GM19452 (cell line): ENCODE measurements at regions not wholly inside any gene's neighbourhood (a gene's known extent, or its start where the extent isn't known, plus 50 kb on each side); places are given as distances from the start of the nearest gene placed in this dataset.
"Not testable (repeated sequence)": the region's sequence is repeated elsewhere in the genome, so short reads cannot be mapped to it uniquely, and the experiment has no call there.

Experiments
- ATAC-seq: cut with Tn5 transposase; IDR thresholded peaks from one replicate; pipeline ENCODE4 v1.9.1; 2021; ENCODE audit not compliant: unreplicated experiment

DNA sequence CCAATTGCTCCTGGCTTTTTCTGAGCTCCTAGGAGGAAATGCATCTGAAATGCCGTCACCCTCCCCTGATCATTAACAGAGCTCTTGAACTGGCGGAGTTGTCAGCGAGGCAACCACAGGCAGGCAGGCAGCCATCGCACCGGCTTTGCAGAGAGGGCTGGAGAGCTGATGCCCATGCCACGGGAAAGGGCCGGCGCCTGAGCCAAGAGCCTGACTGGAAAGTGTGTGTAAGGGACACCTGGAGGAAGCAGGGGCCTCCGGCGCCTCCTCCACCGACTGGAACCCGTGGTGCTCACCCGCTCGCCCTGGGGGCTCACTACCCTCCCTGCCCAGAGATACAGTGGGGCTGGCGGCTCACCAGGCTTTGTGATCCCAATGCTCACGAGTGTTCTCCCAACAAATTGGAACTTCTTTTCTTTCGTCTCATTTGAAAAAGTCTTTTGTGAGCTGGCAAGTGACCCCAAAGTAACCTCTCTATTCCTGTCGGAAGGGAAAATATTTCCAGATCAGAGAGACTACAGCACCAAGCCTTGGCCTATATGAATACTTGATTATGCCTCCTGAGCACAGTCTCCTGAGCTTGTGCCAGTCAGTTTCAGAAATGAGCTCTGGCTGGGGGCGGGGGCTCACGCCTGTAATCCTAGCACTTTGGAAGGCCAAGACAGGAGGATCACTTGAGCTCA, 97.7 kb upstream of the SLC25A33 start:
- ATAC-seq: no peak

DNA sequence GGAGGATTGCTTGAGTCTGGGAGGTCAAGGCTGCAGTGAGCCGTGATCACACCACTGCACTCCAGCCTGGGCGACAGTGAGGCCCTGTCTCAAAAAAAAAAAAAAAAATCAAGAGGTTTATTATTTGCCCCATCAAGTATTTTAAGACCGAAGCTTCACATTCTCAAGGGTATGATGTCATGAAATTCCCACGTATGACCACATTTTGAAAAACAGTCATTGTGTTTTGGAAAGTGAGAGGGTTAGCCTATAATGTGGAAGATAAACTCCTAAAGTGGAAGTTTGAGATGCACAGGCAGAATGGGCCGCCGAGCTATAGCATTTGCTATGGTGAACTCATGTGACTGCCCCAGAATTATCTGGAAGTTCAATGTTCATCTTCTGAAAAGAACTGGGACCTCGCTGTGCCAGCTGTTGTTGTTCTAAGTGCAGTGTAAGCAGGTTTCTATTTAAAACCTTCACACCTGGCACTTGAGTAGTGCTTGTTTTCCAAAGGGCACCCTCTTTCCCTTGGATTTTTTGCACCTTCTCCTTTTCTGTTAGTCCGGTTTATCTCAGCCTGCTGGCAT, 96.9 kb upstream of the SLC25A33 start:
- no peak for ATAC-seq

DNA sequence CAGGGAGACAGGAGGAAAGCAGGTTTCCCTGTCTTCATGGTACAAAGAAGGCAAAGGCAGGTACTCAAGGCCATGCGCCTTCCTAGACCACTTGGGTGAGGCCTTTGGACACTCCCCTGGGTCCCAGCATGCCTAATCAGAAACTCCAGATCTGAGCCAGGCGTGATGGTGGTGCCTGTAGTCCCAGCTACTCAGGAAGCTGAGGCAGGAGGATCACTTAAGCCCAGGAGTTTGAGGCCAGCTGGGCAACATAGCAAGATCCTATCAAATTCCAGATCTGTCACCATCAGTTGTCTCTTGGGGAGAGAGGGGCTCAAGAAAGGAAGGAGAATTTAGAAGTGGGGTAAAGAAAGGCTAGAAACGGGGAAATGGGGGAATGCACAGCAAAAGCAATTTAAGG, 96.3 kb upstream of the SLC25A33 start:
- no peak for ATAC-seq

DNA sequence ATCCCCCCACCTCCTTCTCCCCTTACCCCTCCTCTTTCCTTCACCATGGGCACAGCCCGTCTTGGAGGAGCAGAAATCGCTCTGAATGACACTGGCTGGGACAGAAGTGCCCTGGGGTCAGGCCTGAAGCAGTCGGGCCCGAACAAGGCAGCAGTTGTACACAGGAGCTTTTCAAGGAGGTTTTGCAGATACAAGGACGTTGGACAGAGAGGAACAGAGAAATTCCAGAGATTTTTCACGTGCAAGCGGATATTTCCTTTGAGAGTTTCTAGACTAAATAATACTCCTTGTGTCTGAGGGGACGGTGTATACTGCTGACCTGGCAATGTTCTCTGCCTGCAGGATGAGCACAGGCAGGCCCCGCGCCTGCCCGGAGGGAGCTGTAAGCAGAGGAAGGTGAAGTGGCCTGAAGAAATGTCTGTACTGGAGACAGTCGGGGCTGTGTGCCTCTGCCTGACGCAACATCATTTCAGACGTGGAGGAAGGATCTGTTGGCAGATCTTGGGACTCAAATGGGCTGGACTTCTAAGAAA, 95.3 kb upstream of the SLC25A33 start:
- no peak for ATAC-seq

DNA sequence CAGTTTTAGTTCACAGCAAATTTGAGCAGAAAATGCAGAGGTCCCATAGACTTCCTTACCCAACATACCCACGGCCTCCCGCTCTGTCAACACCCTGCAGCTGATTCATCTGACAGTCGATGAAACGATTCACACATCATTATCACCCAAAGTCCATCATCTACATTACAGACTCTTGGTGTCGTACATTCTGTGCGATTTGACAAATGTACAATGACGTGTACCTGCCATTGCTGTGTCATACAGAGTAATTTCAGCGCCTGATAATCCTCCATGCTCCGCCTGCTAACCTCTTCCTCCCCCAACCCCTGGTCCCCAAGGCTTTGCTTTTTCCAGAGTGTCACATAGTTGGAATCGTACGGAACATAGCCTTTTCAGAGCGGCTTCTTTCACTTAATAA, 94.7 kb upstream of the SLC25A33 start:
- no peak for ATAC-seq

DNA sequence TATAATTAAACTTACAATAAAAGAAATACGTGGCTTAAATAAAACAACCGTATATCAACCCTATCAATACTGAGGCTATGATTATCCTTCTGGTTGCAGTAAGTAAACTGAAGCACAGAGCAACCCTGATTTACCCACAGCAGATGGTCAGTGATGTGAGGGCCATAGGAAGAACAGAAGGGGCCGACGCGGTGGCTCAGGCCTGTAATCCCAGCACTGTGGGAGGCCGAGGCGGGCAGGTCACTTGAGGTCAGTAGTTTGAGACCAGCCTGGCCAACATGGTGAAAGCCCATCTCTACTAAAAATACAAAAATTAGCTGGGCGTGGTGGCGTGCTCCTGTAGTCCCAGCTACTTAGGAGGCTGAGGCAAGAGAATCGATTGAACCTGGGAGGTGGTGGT, 94.2 kb upstream of the SLC25A33 start:
- ATAC-seq: not testable (repeated sequence)

DNA sequence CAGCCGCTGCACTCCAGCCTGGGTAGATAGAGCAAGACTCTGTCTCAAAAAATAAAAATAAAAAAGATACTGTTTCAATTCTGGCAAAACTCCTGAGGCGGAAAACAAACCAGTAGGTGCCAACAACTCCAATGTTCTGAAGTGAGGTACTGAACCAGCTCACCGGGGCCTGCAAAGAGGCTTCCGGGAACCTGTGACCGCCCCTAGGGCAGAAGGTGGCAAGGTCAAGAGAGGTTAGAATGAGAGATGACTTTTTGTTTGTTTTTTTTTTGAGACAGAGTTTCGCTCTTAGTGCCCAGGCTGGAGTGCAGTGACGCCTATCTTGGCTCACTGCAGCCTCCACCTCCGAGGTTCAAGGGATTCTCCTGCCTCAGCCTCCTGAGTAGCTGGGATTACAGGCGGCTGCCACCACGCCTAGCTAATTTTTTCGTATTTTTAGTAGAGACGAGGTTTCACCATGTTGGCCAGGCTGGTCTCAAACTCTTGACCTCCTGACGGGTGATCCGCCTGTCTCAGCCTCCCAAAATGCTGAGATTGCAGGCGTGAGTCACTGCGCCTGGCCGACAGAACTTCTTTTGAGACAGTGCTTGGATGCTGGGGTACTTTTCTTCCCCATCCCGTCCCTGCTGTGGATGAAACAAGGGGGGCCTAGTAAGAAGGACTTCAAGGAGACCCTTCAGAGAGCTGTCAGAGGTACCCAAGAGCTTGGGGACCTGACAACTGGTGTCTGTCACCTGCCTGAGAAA, 91.9 kb upstream of the SLC25A33 start:
- ATAC-seq: no peak

DNA sequence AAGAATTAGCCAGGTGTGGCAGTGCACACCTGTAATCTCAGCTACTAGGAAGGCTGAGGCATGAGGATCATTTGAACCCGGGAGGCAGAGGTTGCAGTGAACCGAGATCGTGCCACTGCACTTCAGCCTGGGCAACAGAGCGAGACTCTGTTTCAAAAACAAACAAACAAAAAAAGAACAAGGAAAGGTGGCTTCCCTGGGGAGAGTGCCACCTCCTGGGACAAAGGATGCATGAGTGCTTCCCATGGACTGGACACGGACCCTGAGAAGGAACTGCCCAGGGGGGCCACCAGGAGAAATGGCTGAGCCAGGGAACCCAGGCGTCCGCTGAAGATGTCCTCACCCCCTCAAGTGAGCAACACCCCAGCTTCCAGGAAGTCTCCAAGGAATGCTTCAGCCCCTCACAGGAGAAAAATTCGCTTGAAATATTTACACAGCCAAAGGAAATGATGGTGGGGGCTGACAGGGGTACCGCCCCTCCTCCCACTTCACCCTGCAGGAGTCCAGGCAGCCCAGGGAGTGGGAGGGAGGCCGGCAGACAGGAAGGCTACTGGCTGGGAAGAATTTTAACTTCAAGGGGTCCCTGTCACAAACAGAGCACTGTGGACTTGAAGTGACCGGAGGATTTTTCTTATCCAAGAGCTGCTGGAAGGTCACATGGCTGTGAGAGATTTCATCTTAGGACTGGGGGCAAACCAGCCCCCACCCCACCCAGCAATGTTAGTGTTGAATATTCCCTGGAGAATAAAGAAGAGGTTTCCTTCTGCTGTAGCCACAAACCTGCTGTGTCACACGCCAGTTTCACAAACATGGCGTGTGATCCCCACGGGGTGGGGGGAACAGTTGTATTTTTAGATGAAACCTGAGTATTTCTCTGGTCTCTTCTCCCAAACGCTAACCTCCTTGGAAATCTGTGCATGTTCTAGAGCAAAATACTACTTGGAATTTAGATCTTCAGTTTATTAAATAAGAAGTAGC, 90.8 kb upstream of the SLC25A33 start:
- no peak for ATAC-seq

DNA sequence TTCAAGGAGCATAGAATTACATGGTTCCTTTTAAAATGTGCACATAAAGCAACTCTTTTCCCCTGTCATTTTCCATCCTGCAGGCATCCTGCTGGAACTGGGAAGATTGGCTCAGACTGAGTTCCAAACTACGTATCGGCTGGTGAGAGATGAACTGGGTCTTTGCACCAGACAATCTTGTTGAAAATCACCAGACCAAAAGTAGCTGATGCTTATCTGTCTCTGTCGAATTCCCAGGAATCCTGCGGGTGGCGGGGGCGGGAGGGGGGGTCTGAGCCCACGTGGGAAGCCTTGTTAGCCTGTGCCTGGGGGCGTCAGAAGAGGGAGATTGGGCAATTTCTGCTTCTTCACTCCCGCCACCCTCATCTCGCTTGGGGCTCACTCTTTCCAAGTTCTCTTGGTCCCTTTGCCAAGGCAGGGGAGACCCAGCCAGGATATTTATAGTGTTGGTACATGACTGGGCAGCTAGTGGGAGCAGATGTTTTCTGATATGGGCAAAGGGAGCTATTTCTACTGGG, 90.1 kb upstream of the SLC25A33 start:
- no peak for ATAC-seq

DNA sequence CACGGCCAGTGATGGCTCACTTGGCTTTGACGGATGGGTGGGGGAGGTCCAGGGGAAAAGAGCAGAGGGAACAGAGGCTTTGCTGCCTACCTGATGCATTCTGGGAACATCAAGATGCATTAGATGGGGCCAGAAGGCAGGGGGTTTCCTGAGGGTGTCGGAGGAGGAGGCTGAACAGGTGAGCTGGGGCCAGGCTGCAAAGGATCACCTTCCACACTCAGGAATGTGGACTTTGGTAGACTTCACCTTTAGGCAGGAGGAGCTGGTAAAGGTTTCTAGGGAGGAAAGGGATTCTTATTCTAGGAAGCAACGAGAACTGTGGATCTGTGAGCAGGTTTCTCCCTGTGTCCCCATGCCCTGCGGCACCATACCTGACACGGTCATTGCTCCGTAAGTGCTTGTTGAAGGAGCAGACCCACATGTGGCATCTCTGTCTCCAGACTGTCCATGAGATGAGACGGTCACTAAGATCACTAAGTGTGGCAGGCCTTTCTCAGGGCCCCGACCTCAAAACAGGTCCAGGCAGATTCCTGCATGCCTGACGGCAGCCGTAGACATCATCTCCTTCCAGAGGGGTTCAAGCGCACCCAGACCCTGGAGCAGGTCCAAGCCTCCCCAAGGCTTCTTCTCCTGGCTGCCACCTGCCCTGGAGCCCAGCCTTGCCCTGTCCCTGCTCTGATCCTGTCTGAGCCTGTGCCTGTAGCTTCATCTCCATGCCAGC, 89.1 kb upstream of the SLC25A33 start:
- ATAC-seq: no peak

DNA sequence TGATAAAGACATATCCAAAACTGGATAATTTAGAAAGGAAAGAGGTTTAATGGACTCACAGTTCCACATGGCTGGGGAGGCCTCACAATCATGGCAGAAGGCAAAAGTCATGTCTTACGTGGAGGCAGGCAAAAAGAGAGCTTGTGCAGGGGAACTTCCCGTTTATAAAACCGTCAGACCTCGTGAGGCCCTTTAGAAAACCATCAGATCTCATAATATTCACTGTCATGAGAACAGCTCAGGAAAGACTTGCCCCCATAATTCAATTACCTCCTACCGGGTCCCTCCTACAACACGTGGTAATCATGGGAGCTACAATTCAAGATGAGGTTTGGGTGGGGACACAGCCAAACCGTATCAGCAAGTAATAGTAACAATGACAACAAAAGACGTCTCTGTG, 88.2 kb upstream of the SLC25A33 start:
- no peak for ATAC-seq

DNA sequence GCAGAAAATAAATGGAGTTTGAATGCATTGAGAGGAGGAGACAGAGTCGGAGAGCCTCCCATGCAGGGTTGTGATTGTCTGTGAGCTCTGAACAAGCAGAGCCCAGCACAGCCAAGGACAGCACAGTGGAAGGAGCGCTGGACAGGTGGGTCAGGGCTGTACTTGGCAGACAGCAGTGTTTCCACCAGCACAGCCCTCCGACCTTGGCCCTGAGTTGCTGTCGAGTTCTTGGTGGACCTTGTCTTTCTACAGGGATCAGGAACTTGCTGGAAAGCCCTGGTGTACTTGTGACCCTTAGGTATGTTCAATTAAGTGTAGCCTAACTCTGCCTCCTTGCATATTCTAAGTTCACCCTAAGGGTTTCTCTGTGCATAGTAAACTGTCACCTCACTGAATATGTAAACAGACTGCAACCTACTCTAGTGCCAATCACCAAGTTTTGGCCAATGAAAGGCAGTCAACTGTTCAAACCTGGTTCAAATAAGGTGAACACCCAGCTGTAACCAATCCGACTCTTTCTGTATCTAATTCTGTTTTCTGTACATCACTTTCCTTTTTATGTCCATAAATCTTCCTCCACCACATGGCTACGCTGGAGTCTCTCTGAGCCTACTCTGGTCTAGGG, 86.6 kb upstream of the SLC25A33 start:
- ATAC-seq: no peak

DNA sequence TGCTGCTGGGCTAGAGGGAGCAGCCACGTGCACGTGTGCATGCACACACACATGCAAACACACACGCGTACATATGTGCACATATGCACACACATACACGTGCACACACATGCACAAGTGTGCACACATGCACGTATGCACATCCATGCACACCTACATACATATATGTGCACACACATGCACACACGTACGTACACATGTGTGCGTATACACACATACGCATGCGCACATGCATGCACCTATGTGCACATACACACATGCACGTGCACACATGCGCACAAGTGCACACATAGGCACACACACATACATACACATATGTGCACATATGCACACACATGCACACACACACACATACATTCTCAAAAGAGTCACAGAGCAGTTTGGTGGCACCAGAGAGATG, 85.9 kb upstream of the SLC25A33 start:
- no peak for ATAC-seq

DNA sequence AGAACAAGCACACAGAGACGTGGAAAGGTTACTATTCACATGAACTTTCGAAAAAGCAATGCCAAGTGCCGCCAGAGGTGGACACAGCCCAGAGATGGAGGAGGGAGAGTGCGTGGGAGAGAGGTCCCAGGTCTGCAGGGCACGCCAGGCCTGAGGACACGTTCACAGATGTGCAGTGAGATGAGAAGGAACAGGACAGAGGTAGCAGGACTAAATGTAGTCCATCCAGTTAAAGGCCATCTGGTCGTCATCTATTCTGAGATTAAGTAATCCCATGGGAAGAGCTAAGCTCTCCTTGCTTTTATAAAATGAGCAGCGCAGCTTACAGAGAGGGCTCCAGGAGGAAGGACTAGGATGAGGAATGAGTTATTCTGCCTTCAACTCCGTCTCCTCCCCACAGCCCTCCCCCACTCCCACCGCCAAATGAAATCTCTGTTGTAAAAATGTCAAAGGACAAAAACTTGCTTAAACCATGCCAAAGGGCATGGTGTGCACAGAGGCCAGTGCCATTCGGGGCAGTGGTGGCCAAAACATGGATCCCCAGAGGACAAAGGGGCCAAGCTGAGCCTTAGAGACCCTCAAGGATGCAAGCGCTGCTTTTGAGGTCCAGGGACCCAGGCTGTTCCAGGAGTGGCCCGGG, 85.4 kb upstream of the SLC25A33 start:
- ATAC-seq: no peak

DNA sequence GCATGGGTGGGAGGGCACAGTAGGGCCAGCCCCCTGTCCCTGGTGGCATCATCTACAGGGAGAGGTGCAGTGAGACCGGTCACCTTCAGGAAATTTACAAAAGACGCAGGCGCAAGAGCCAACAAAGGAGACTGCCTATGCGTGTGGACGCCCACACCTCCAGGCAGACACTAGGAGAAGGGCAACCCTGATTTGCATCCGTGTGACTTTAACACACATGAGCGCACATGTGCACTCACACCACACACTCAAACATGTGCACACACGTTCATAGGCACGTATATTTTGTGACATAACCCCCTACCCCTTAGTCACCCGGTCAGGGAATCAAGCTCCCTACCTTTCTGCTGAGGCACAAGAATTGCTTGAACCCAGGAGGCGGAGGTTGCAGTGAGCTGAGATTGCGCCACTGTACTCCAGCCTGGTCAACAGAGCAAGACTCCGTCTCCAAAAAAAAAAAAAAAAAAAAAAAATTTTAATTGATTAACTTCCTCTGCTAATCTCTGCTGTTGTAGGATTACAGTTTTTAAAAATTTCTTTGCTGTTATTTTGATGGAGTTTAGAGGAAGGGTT, 84.7 kb upstream of the SLC25A33 start:
- no peak for ATAC-seq

DNA sequence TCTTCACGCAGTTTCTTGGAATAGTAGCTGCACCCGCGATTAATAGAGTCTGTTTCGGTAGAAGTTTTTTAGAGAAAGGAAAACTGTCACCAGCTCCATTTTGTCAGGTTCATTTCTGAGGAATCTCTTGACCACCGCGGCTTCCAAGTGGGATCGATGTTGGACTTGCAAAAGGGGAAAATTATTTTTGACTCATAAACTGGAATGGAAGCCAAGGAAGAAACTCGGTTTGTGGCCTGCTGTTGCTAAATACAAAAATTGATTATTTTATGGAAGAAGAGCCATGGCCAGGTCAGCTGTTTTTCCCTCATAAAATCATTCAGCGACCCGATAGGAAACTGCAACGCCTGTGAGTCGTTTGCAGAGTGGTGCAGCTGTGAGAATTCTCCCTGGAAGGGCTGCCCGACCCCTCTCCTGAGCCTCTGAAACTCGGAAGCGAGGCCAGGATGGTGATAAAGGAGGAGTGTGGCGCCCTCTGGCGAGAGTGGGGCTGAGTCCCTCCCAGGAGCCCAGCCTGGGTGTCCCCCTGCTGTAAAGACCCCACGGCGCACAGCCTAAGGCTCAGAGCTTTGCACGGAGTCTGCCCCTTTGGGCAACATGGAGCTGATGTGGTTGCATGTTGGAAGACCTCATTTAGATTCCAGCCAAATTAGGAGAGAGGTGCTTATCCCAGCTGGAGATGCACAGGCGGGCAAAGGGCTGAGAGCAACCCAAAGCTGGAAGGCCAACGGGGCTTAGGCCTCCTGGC, 83.6 kb upstream of the SLC25A33 start:
- ATAC-seq: no peak

DNA sequence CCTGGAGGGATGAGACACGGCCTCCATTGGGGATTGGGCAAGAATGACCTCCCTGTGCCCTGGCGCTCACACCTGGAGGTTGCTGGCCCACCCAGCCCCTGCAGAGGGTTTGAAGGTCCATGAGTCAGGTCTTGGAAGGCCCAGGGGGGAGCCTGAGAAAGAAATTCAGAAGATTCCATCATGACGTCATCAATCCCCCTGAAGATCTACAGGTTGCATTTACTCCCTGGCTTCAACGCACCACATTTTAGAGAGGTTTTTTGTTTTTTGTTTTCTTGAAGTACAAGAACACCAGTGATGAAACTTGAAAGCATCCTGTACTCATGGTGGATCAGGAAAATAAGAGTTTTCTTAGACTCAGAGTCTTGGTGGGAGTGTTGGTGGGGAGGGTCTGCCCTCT, 82.4 kb upstream of the SLC25A33 start:
- no peak for ATAC-seq

DNA sequence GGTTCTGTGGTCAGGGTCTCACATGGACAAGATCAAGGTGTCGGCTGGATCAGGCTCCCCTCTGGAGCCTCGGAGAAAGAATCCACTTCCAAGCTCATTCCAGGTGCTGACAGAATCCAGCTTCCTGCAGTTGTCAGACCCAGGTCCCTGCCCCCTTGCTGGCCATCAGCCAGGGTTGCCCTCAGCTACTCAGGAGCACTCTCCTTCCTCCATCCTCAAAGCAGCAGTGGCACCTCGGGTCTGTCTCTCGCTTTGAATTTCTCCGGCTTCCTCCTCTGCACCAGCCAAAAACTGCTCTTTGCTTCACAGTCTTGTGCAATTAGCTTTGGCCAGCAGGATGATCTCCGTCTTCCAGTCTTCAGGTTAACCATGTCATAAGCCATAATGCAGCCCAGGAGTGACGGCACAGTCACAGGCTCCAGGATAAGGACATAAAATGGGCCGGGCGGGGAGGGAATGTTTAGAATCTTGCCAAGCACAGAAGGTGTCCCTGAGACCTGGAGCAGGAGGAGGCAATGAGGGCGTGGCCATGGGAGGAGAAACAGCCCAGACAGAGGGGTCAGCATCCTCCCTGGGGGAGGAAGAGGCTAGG, 79.4 kb upstream of the SLC25A33 start:
- no peak for ATAC-seq
